Omental fat pad (tissue), 3 donors: ENCODE measurements at regions not wholly inside any gene's neighbourhood (a gene's known extent, or its start where the extent isn't known, plus 50 kb on each side); places are given as distances from the start of the nearest gene placed in this dataset.
"Not testable (repeated sequence)": the region's sequence is repeated elsewhere in the genome, so short reads cannot be mapped to it uniquely, and the experiment has no call there.

Experiments
- ATAC-seq: fragments of 150-250 bp; one replicate; pipeline ENCODE4 v1.9.1; 2016; ENCODE audit warnings: mild to moderate bottlenecking, moderate library complexity; ENCODE audit not compliant: low FRiP score
- DNase-seq: peaks from one replicate; pipeline ENCODE4 v3.0.0-alpha.2; 2019; ENCODE audit warnings: low spot score
- CTCF ChIP-seq, 3 donors: fragments of 450-650 bp; IDR thresholded peaks; one replicate each; pipeline ENCODE4 v1.5.1; 2016 to 2017; ENCODE audit warnings: antibody characterized with exemption in 3 of 3, mild to moderate bottlenecking in 3 of 3, moderate library complexity in 2 of 3

GRCh38 chr7:119256001-119256400 is 1017.0 kb upstream of the KCND2 start:
- ATAC-seq (no peak), DNase-seq (no peak)
- no peak for TF ChIP-seq CTCF (IDR thresholded peaks at IDR 0.05)

GRCh38 chr7:119256446-119257131 is 1016.4 kb upstream of the KCND2 start:
- DNase-seq = no peak
- no peak for TF ChIP-seq CTCF (IDR thresholded peaks at IDR 0.05)
- no peak for ATAC-seq

GRCh38 chr7:119266790-119267189 is 1006.2 kb upstream of the KCND2 start:
- ATAC-seq, DNase-seq: not testable (repeated sequence)

GRCh38 chr7:119270045-119270464 is 1002.9 kb upstream of the KCND2 start:
- no peak for ATAC-seq

GRCh38 chr7:119270644-119271043 is 1002.3 kb upstream of the KCND2 start:
- no peak for TF ChIP-seq CTCF (IDR thresholded peaks at IDR 0.05)
- ATAC-seq (no peak), DNase-seq (no peak)

More at GRCh38 chr7:119270045-119270464, 1002.9 kb upstream of the KCND2 start:
- no peak for DNase-seq
- peak in 1 of 3 donors; percentile 22 for TF ChIP-seq CTCF (IDR thresholded peaks at IDR 0.05)

GRCh38 chr7:119271147-119271779 is 1001.7 kb upstream of the KCND2 start:
- ATAC-seq (no peak), DNase-seq (no peak)
- TF ChIP-seq CTCF (IDR thresholded peaks at IDR 0.05) = no peak

- TF ChIP-seq CTCF (IDR thresholded peaks at IDR 0.05) = no peak
Measured at GRCh38 chr7:119281181-119281846, 991.7 kb upstream of the KCND2 start.

More at GRCh38 chr7:119281181-119281846, 991.7 kb upstream of the KCND2 start:
- DNase-seq (no peak), ATAC-seq (no peak)
